ENCODE measurements at regions not wholly inside any gene's neighbourhood (a gene's known extent, or its start where the extent isn't known, plus 50 kb on each side); places are given as distances from the start of the nearest gene placed in this dataset.

GRCh38 chr12:82029936-82030335 lies 270.8 kb upstream of the PPFIA2 start:
- no peaks in the 10 kb centered on the region for H3K27me3 Mint-ChIP-seq (ENCODE audit: low read depth in 3 of 3)
- no peak overlapping the region for H3K9ac ChIP-seq (ENCODE audit: insufficient read depth, low read length, poor library complexity, severe bottlenecking)
- peaks cover 0 to 10% (median 8%) of the 10 kb centered on the region in 7 donors for H3K9me3 Mint-ChIP-seq
- no peak overlapping the region for H3K4me3 ChIP-seq (replicated peaks in 1 of 3; ENCODE audit: low read depth in 2 of 3, low read length in 3 of 3)
- H3K27ac Mint-ChIP-seq = no peak overlapping the region
- intact Hi-C loops (cut with micrococcal nuclease) = no loop called here
- no peak for DNase-seq
- H3K27ac ChIP-seq (ENCODE audit: low read depth in 1 of 2, low read length in 2 of 2) = no peak overlapping the region
- no peaks in the 10 kb centered on the region for H4K20me1 ChIP-seq (ENCODE audit: insufficient read depth, low read length)
- no peaks in the 10 kb centered on the region for H3K79me2 ChIP-seq (ENCODE audit: insufficient read depth, low read length)
- H3K4me2 ChIP-seq (replicated peaks; ENCODE audit: extremely low read depth, low read length, poor library complexity, severe bottlenecking) = no peak overlapping the region
- no peaks in the 10 kb centered on the region for H3K36me3 Mint-ChIP-seq
- peaks cover 30% of the 10 kb centered on the region for H3K4me1 Mint-ChIP-seq
- no peaks in the 10 kb centered on the region for H3K36me3 ChIP-seq (replicated peaks in 1 of 2; ENCODE audit: control insufficient read depth in 1 of 2, insufficient read depth in 2 of 2, low read length in 2 of 2)
- peaks cover 20 to 23% of the 10 kb centered on the region in 2 donors for H3K4me1 ChIP-seq (ENCODE audit: control insufficient read depth in 1 of 2, insufficient read depth in 2 of 2, low read length in 2 of 2)
- TF ChIP-seq CTCF (IDR thresholded peaks at IDR 0.05) = no peak
- H3K9me3 ChIP-seq (replicated peaks in 1 of 2; ENCODE audit: control insufficient read depth in 1 of 2, insufficient read depth in 1 of 2, low read length in 2 of 2) = peaks cover 0 to 6% of the 10 kb centered on the region in 2 donors
- no CpG with 5 or more reads among the region's 1 CpG for WGBS (ENCODE audit: insufficient coverage)
- H3K4me3 Mint-ChIP-seq = no peak overlapping the region
- H2AFZ ChIP-seq (ENCODE audit: insufficient read depth, low read depth, low read length, poor library complexity, severe bottlenecking) = no peak overlapping the region
- H3K27me3 ChIP-seq (ENCODE audit: control insufficient read depth in 2 of 2, insufficient read depth in 2 of 2, low read length in 2 of 2) = no peaks in the 10 kb centered on the region

- H3K36me3 Mint-ChIP-seq = no peaks in the 10 kb centered on the region
- Histone ChIP-seq H3K79me2 (ENCODE audit: insufficient read depth, low read length) (no peaks in the 10 kb centered on the region), H3K27me3 (ENCODE audit: control insufficient read depth in 2 of 2, insufficient read depth in 2 of 2, low read length in 2 of 2) (no peaks in the 10 kb centered on the region), H3K4me3 (replicated peaks in 1 of 3; ENCODE audit: low read depth in 2 of 3, low read length in 3 of 3) (no peak overlapping the region), H2AFZ (ENCODE audit: insufficient read depth, low read depth, low read length, poor library complexity, severe bottlenecking) (no peak overlapping the region), H3K9me3 (replicated peaks in 1 of 2; ENCODE audit: control insufficient read depth in 1 of 2, insufficient read depth in 1 of 2, low read length in 2 of 2) (no peaks in the 10 kb centered on the region), H3K36me3 (replicated peaks in 1 of 2; ENCODE audit: control insufficient read depth in 1 of 2, insufficient read depth in 2 of 2, low read length in 2 of 2) (no peaks in the 10 kb centered on the region), H3K9ac (ENCODE audit: insufficient read depth, low read length, poor library complexity, severe bottlenecking) (no peak overlapping the region), H3K4me2 (replicated peaks; ENCODE audit: extremely low read depth, low read length, poor library complexity, severe bottlenecking) (no peak overlapping the region), H3K27ac (ENCODE audit: low read depth in 1 of 2, low read length in 2 of 2) (no peak overlapping the region), H4K20me1 (ENCODE audit: insufficient read depth, low read length) (no peaks in the 10 kb centered on the region), H3K4me1 (ENCODE audit: control insufficient read depth in 1 of 2, insufficient read depth in 2 of 2, low read length in 2 of 2) (peaks cover 20 to 23% of the 10 kb centered on the region in 2 donors)
- H3K9me3 Mint-ChIP-seq = peaks cover 1 to 5% (median 4%) of the 10 kb centered on the region in 7 donors
- no peaks in the 10 kb centered on the region for H3K27me3 Mint-ChIP-seq (ENCODE audit: low read depth in 3 of 3)
- no peak overlapping the region for H3K27ac Mint-ChIP-seq
- H3K4me3 Mint-ChIP-seq = no peak overlapping the region
- no peak for TF ChIP-seq CTCF (IDR thresholded peaks at IDR 0.05)
- WGBS (ENCODE audit: insufficient coverage) = no CpG with 5 or more reads among the region's 1 CpG
- peaks cover 30% of the 10 kb centered on the region for H3K4me1 Mint-ChIP-seq
- intact Hi-C loops (cut with micrococcal nuclease) = no loop called here
- no peak for DNase-seq
Observed at GRCh38 chr12:82028772-82029171, 269.6 kb upstream of the PPFIA2 start.

Measured in CD14-positive monocyte (primary cell).